ENCODE measurements at regions not wholly inside any gene's neighbourhood (a gene's known extent, or its start where the extent isn't known, plus 50 kb on each side); places are given as distances from the start of the nearest gene placed in this dataset.

DNA sequence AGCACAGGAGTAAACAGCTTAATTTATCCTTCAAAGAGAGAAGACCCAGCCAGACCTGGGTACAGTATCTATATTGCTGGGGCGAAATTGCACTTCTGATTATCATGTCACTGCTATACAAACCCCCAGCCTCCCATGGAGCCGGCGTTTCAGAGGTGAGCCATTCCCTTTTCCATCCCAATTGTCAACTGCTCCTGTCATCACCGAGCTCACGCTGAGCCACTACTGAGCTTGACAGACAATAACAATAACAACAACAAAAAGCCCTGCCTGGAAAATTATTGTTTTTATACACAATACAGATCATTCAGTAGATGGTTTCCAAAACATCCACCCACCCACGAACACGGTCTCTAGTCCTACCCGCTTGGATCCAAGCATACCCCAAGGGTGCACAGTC lies 129.0 kb upstream of the JARID2 start:
- Mint-ChIP-seq H3K36me3 (ENCODE audit: low read depth) (no peaks in the 10 kb centered on the region), H3K27me3 (ENCODE audit: low read depth) (no peaks in the 10 kb centered on the region), H3K4me3 (no peak overlapping the region), H3K27ac (ENCODE audit: unreplicated experiment) (no peak overlapping the region), H3K4me1 (no peaks in the 10 kb centered on the region), H3K9me3 (no peaks in the 10 kb centered on the region)
- DNase-seq (ENCODE audit: low read depth, low spot score) = no peak
- TF ChIP-seq, protein P1, sequence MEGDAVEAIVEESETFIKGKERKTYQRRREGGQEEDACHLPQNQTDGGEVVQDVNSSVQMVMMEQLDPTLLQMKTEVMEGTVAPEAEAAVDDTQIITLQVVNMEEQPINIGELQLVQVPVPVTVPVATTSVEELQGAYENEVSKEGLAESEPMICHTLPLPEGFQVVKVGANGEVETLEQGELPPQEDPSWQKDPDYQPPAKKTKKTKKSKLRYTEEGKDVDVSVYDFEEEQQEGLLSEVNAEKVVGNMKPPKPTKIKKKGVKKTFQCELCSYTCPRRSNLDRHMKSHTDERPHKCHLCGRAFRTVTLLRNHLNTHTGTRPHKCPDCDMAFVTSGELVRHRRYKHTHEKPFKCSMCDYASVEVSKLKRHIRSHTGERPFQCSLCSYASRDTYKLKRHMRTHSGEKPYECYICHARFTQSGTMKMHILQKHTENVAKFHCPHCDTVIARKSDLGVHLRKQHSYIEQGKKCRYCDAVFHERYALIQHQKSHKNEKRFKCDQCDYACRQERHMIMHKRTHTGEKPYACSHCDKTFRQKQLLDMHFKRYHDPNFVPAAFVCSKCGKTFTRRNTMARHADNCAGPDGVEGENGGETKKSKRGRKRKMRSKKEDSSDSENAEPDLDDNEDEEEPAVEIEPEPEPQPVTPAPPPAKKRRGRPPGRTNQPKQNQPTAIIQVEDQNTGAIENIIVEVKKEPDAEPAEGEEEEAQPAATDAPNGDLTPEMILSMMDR (conservative IDR thresholded peaks at IDR 0.05) = no peak

- no peak for DNase-seq (ENCODE audit: low read depth, low spot score)
- Mint-ChIP-seq H3K27ac (ENCODE audit: unreplicated experiment) (no peak overlapping the region), H3K4me1 (no peaks in the 10 kb centered on the region), H3K4me3 (no peak overlapping the region), H3K27me3 (ENCODE audit: low read depth) (no peaks in the 10 kb centered on the region), H3K9me3 (no peaks in the 10 kb centered on the region), H3K36me3 (ENCODE audit: low read depth) (no peaks in the 10 kb centered on the region)
- TF ChIP-seq, protein P1 (conservative IDR thresholded peaks at IDR 0.05) = no peak
Observed at GRCh38 chr6:15121443-15121842, 124.4 kb upstream of the JARID2 start.

DNA sequence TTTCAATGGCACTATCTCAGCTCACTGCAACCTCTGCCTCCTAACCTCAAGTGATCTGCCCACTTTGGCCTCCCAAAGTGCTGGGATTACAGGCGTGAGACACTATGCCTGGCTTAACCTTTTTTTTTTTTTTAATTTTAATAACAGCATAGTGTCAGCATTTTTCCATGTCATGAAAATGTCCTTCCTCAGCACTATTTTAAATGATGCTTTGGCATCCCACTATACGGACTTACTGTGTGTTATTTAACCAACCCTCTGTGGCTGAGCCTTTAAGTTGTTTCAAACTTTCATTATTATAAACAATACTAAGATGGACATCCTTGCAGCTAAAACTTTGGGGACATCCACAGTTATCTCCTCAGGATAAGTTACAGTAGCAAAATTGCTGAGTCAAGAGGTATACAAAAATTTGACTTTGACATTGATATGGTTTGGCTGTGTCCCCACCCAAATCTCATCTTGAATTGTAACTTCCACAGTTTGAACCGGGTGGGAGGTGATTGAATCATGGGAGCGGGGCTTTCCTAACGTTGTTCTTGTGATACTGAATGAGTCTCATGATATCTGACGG lies 123.8 kb upstream of the JARID2 start:
- no peaks in the 10 kb centered on the region for H3K27me3 Mint-ChIP-seq (ENCODE audit: low read depth)
- H3K4me3 Mint-ChIP-seq = no peak overlapping the region
- DNase-seq (ENCODE audit: low read depth, low spot score) = no peak
- TF ChIP-seq, protein P1 (conservative IDR thresholded peaks at IDR 0.05) = no peak
- no peaks in the 10 kb centered on the region for H3K4me1 Mint-ChIP-seq
- H3K9me3 Mint-ChIP-seq = no peaks in the 10 kb centered on the region
- H3K36me3 Mint-ChIP-seq (ENCODE audit: low read depth) = no peaks in the 10 kb centered on the region
- H3K27ac Mint-ChIP-seq (ENCODE audit: unreplicated experiment) = no peak overlapping the region

DNA sequence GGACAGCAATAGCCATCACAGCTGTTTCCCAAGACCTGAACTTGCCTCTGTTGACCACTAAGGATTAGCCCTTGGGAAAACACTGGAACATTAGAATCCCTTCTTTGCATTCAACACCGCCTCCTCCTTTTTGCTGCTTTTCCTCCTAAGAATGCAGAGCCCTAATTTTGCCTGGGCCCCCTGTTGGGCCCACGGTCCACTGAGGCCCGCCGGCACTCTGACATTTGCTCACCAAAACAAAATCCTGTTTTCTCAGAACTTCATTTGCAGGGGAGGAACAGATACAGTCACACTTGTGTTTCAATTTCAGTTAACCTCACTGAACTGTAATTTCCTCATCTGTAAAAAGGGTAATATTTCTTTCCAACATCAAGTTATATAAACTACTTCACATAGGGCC lies 116.0 kb upstream of the JARID2 start:
- Mint-ChIP-seq H3K4me3 (no peak overlapping the region), H3K36me3 (ENCODE audit: low read depth) (no peaks in the 10 kb centered on the region), H3K27me3 (ENCODE audit: low read depth) (no peaks in the 10 kb centered on the region), H3K9me3 (no peaks in the 10 kb centered on the region), H3K27ac (ENCODE audit: unreplicated experiment) (no peak overlapping the region), H3K4me1 (no peaks in the 10 kb centered on the region)
- TF ChIP-seq, protein P1 (conservative IDR thresholded peaks at IDR 0.05) = no peak
- no peak for DNase-seq (ENCODE audit: low read depth, low spot score)

GRCh38 chr6:15131234-15131633 lies 114.6 kb upstream of the JARID2 start:
- Mint-ChIP-seq H3K36me3 (ENCODE audit: low read depth) (no peaks in the 10 kb centered on the region), H3K27me3 (ENCODE audit: low read depth) (no peaks in the 10 kb centered on the region), H3K4me3 (no peak overlapping the region), H3K4me1 (peaks cover 4% of the 10 kb centered on the region), H3K9me3 (no peaks in the 10 kb centered on the region), H3K27ac (ENCODE audit: unreplicated experiment) (no peak overlapping the region)
- DNase-seq (ENCODE audit: low read depth, low spot score) = no peak
- TF ChIP-seq, protein P1 (conservative IDR thresholded peaks at IDR 0.05) = no peak
